Adrenal gland (tissue), 9 donors: ENCODE measurements at regions not wholly inside any gene's neighbourhood (a gene's known extent, or its start where the extent isn't known, plus 50 kb on each side); places are given as distances from the start of the nearest gene placed in this dataset.

Source experiments
- DNase-seq, 7 donors: peaks; one replicate each; pipeline ENCODE4 v3.0.0-alpha.2; 2019 to 2020
- H3K27ac ChIP-seq, 5 donors: fragments of 200-600 bp; sonication (generic) in 4 of 5; 1 replicate in 3 of 5; 2 replicates in 2 of 5; pipeline versions ENCODE4 v1.5.1 to v1.8.0; 2016 to 2020; ENCODE audit warnings: mild to moderate bottlenecking in 1 of 5
- H3K27me3 ChIP-seq: fragments of 200-600 bp; 2 replicates; pipeline ENCODE4 v1.8.0; 2021
- H3K36me3 ChIP-seq, 2 donors: fragments of 200-600 bp; replicated peaks in 1 of 2; 1 replicate in 1 of 2; 2 replicates in 1 of 2; pipeline versions ENCODE4 v1.5.1 to v1.8.0; 2018 to 2022
- H3K4me1 ChIP-seq, 2 donors: fragments of 200-600 bp; replicated peaks in 1 of 2; 1 replicate in 1 of 2; 2 replicates in 1 of 2; pipeline versions ENCODE4 v1.5.1 to v1.8.0; 2018 to 2021
- H3K4me3 ChIP-seq, 4 donors: fragments of 200-600 bp; sonication (generic) in 3 of 4; one replicate each; pipeline ENCODE4 v1.5.1; 2016 to 2018
- H3K9me3 ChIP-seq, 3 donors: fragments of 200-600 bp; sonication (generic) in 1 of 3; replicated peaks in 1 of 3; 1 replicate in 2 of 3; 2 replicates in 1 of 3; pipeline versions ENCODE4 v1.5.1 to v1.8.0; 2016 to 2021
- POLR2A ChIP-seq, 2 donors: fragments of 450-650 bp; IDR thresholded peaks; one replicate each; pipeline ENCODE4 v1.6.1; 2017; ENCODE audit warnings: antibody characterized with exemption in 2 of 2, mild to moderate bottlenecking in 2 of 2, moderate library complexity in 1 of 2
- WGBS, 4 donors: extraction: QIAGEN DNeasy Blood & Tissue Kit in 2 of 4; methylation state at CpG; one replicate each; pipeline versions ENCODE4 v1.1.5 to v1.1.7; 2013 to 2017; 5-methylcytosine and 5-hydroxymethylcytosine counted together
- intact Hi-C, 2 donors: fragments of 100-400 bp; cut with DNase I; formaldehyde crosslinking; loops; one replicate each; pipeline versions ENCODE4 v1.14.1 to v1.15.0; 2022 to 2023
- TF ChIP-seq, protein P1 (sequence below), 6 experiments: fragments of 450-650 bp in 4 of 6; fragments of 200-600 bp in 2 of 6; sonication (generic) in 1 of 6; IDR thresholded peaks; 1 replicate in 5 of 6; 2 replicates in 1 of 6; pipeline versions ENCODE4 v1.5.1 to v1.8.0; 2016 to 2021; ENCODE audit warnings: antibody characterized with exemption in 6 of 6, mild to moderate bottlenecking in 2 of 6, moderate library complexity in 1 of 6
- donor health status: healthy with polysubstance abuse.
- donor health status: Bipolar disorder and iron deficiency.
- donor health status: DM: yes; HTN: yes; CAD: no.
- donor health status: DM: no; HTN: no; CAD: no.
- donor health status: DM: no; HTN: no; CAD: no.

DNA sequence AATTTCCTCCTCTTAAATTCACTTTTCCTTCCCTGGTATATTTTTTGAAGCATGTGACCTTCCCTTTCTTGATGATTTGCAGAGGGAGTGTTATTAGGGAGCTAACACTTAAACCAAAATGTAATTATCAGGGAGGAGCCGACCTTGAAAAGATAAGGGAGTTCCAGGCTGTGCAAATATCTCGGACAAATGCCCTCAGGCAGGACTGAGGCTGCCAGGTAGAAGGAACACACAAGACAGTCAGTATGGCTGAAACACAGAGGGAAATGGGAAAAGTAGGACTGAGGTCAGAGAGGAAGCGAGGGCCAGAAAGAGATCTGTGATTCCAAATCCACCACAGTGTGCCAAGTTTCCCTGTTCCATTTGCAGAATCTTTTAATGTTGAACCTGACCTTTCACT, 221.0 kb downstream of the CNTN3 start:
- no peak for TF ChIP-seq POLR2A (IDR thresholded peaks at IDR 0.05)
- TF ChIP-seq, protein P1, sequence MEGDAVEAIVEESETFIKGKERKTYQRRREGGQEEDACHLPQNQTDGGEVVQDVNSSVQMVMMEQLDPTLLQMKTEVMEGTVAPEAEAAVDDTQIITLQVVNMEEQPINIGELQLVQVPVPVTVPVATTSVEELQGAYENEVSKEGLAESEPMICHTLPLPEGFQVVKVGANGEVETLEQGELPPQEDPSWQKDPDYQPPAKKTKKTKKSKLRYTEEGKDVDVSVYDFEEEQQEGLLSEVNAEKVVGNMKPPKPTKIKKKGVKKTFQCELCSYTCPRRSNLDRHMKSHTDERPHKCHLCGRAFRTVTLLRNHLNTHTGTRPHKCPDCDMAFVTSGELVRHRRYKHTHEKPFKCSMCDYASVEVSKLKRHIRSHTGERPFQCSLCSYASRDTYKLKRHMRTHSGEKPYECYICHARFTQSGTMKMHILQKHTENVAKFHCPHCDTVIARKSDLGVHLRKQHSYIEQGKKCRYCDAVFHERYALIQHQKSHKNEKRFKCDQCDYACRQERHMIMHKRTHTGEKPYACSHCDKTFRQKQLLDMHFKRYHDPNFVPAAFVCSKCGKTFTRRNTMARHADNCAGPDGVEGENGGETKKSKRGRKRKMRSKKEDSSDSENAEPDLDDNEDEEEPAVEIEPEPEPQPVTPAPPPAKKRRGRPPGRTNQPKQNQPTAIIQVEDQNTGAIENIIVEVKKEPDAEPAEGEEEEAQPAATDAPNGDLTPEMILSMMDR (IDR thresholded peaks at IDR 0.05) = no peak
- WGBS, 4 donors = 36 to 47% (median 44%) methylated on average over 3 of the region's 3 CpGs
- intact Hi-C loops = no loop called here
- Histone ChIP-seq H3K4me1 (no peaks in the 10 kb centered on the region), H3K27me3 (no peaks in the 10 kb centered on the region), H3K27ac (no peak overlapping the region), H3K9me3 (no peaks in the 10 kb centered on the region), H3K36me3 (no peaks in the 10 kb centered on the region), H3K4me3 (no peak overlapping the region)
- DNase-seq = no peak

DNA sequence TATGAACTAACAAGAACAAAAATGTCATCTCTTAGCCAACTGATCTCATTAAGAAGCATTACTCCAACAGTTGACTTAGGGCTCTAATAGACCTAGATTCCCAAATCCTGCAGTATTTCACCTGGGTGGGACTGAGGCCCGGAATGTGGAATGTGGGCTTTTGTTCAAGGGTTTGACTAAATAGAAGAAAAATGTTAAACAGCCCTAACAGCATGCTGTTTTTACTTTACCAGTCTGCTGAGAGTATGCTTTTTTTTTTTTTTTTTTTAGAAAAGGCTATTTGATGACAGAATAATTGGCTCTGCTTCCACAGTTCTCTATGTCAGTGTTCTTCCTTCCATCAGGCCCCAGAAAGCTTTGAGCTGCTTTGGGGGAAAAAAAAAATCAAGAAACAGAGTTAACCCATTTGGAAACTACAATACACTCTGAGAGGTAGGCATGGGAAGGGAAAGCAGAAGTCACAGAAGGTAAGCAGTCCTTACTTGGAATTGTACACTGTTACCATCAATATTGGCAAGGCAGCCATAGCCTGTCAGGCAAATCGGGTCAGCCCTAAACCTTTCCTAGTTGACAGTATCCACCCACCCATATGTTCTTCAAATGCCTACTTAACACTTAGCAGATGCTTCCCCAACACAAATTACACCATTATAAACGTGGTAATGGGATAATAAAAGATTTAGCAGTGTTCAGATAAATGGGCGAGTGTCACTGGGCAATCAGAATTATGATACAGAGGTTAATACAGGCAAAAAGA, 224.2 kb downstream of the CNTN3 start:
- H3K27ac ChIP-seq = no peak overlapping the region
- no peaks in the 10 kb centered on the region for H3K4me1 ChIP-seq
- H3K27me3 ChIP-seq = no peaks in the 10 kb centered on the region
- H3K9me3 ChIP-seq = no peaks in the 10 kb centered on the region
- no peak overlapping the region for H3K4me3 ChIP-seq
- TF ChIP-seq POLR2A (IDR thresholded peaks at IDR 0.05) = no peak
- TF ChIP-seq, protein P1 (IDR thresholded peaks at IDR 0.05) = no peak
- DNase-seq = no peak
- 50 to 58% (median 51%) methylated on average over 4 of the region's 4 CpGs for WGBS, 4 donors
- no peaks in the 10 kb centered on the region for H3K36me3 ChIP-seq
- intact Hi-C loops = no loop called here

DNA sequence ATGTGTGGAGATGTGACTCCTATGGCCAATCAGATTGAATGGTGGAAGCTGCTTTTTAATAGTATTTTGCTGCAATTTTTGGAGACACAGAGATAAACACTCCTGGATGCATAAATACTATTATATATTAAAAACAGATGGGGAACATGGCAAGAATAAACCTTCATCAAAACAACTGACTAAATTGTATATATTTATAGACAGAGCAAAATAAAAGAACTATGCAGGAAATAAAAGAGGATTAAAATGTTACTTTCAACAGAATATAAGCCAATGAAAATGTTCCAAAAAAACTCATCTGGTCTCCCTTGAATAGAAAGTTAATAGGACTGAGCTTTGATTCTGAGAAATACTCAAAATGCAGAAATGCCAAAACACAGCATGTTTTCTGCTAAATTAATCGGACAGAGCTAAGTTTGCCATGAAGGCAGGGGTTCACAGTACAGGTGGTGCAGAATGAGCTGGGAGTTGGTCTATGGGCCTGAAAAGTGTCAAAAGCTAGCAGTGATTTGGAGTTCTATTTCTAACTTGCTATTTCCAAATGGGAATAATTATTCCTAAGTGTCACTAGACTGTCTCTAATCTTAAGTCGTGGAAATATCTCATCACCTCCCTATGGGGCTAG, 227.2 kb downstream of the CNTN3 start:
- WGBS, 4 donors = 58 to 66% (median 60%) methylated on average over 2 of the region's 2 CpGs
- no peak for TF ChIP-seq POLR2A (IDR thresholded peaks at IDR 0.05)
- TF ChIP-seq, protein P1 (IDR thresholded peaks at IDR 0.05) = no peak

DNA sequence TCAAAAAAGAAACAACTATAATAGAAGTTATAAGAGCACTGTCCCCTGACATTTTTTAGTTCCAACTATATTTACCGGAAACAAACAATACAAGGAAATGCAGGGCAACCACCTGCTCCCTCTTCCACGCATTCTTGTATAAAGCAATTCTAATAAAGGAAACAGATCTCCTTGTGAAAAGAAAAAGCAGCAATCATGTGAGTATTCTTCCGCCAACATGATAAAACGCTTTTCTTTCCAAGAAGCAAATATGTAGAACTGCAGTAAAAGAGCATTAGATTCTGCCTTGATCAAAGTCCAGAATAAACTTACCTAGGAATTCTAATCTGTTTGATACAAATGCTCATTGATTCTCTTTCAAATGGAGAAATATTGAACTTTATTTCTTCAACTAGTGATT, 230.3 kb downstream of the CNTN3 start:
- H3K27me3 ChIP-seq = no peaks in the 10 kb centered on the region
- no peak for DNase-seq
- H3K4me3 ChIP-seq = no peak overlapping the region
- H3K4me1 ChIP-seq = no peaks in the 10 kb centered on the region
- no peak overlapping the region for H3K27ac ChIP-seq
- H3K36me3 ChIP-seq = no peaks in the 10 kb centered on the region
- intact Hi-C loops = no loop called here
- H3K9me3 ChIP-seq = no peaks in the 10 kb centered on the region
- WGBS, 4 donors = 71 to 74% (median 72%) methylated on average over 4 of the region's 4 CpGs
- TF ChIP-seq, protein P1 (IDR thresholded peaks at IDR 0.05) = no peak
- no peak for TF ChIP-seq POLR2A (IDR thresholded peaks at IDR 0.05)

More for the DNA sequence above, 227.2 kb downstream of the CNTN3 start:
- Histone ChIP-seq H3K27me3 (no peaks in the 10 kb centered on the region), H3K4me1 (no peaks in the 10 kb centered on the region), H3K27ac (no peak overlapping the region), H3K9me3 (no peaks in the 10 kb centered on the region), H3K36me3 (no peaks in the 10 kb centered on the region), H3K4me3 (no peak overlapping the region)
- intact Hi-C loops = no loop called here
- DNase-seq = no peak
